ENCODE measurements at regions not wholly inside any gene's neighbourhood (a gene's known extent, or its start where the extent isn't known, plus 50 kb on each side); places are given as distances from the start of the nearest gene placed in this dataset.

- Histone ChIP-seq H3K36me3 (ENCODE audit: insufficient read depth in 1 of 2, low read depth in 1 of 2) (no peaks in the 10 kb centered on the region), H3K4me1 (no peaks in the 10 kb centered on the region), H3K27me3 (ENCODE audit: insufficient read depth in 3 of 3, low read length in 2 of 3) (no peaks in the 10 kb centered on the region), H3K9me3 (no peaks in the 10 kb centered on the region), H3K27ac (no peak overlapping the region), H3K4me3 (no peak overlapping the region)
- intact Hi-C loops (cut with DNase I), result no loop called here
- ATAC-seq (no peak), DNase-seq (no peak)
- TF ChIP-seq CTCF (IDR thresholded peaks at IDR 0.05), result no peak
Measured at GRCh38 chr11:110023711-110024110, 69.5 kb upstream of the ZC3H12C start.

GRCh38 chr11:110026858-110027626 lies 66.2 kb upstream of the ZC3H12C start:
- intact Hi-C loops (cut with DNase I), result no loop called here
- H3K4me3 ChIP-seq, result no peak overlapping the region
- no peak for TF ChIP-seq CTCF (IDR thresholded peaks at IDR 0.05)
- WGBS, 3 donors, result 64 to 75% (median 73%) methylated on average over 2 of the region's 2 CpGs
- DNase-seq, result no peak
- no peaks in the 10 kb centered on the region for H3K36me3 ChIP-seq (ENCODE audit: insufficient read depth in 1 of 2, low read depth in 1 of 2)
- H3K27me3 ChIP-seq (ENCODE audit: insufficient read depth in 3 of 3, low read length in 2 of 3), result no peaks in the 10 kb centered on the region
- H3K9me3 ChIP-seq, result no peaks in the 10 kb centered on the region
- ATAC-seq, result no peak
- no peaks in the 10 kb centered on the region for H3K4me1 ChIP-seq
- no peak overlapping the region for H3K27ac ChIP-seq

- ATAC-seq (no peak), DNase-seq (no peak)
- intact Hi-C loops (cut with DNase I), result no loop called here
- no peaks in the 10 kb centered on the region for H3K4me1 ChIP-seq
- H3K36me3 ChIP-seq (ENCODE audit: insufficient read depth in 1 of 2, low read depth in 1 of 2), result no peaks in the 10 kb centered on the region
- WGBS, 3 donors, result 81 to 84% (median 82%) methylated on average over 4 of the region's 4 CpGs
- no peaks in the 10 kb centered on the region for H3K9me3 ChIP-seq
- H3K27ac ChIP-seq, result no peak overlapping the region
- no peak for TF ChIP-seq CTCF (IDR thresholded peaks at IDR 0.05)
- H3K27me3 ChIP-seq (ENCODE audit: insufficient read depth in 3 of 3, low read length in 2 of 3), result no peaks in the 10 kb centered on the region
- H3K4me3 ChIP-seq, result no peak overlapping the region
Measured at GRCh38 chr11:110027627-110028371, 65.4 kb upstream of the ZC3H12C start.

GRCh38 chr11:110028921-110029320 lies 64.3 kb upstream of the ZC3H12C start:
- Histone ChIP-seq H3K4me1 (no peaks in the 10 kb centered on the region), H3K4me3 (no peak overlapping the region), H3K27ac (no peak overlapping the region), H3K27me3 (ENCODE audit: insufficient read depth in 3 of 3, low read length in 2 of 3) (no peaks in the 10 kb centered on the region), H3K9me3 (no peaks in the 10 kb centered on the region), H3K36me3 (ENCODE audit: insufficient read depth in 1 of 2, low read depth in 1 of 2) (no peaks in the 10 kb centered on the region)
- intact Hi-C loops (cut with DNase I), result no loop called here
- no peak for ATAC-seq
- DNase-seq, result no peak
- TF ChIP-seq CTCF (IDR thresholded peaks at IDR 0.05), result no peak
- 70 to 82% (median 77%) methylated on average over 2 of the region's 2 CpGs for WGBS, 3 donors

Data from psoas muscle (tissue), 7 donors.